Sciatic nerve (tissue), 2 donors: ENCODE measurements at regions not wholly inside any gene's neighbourhood (a gene's known extent, or its start where the extent isn't known, plus 50 kb on each side); places are given as distances from the start of the nearest gene placed in this dataset.

Experiments used
- ATAC-seq: fragments of 200-7000 bp; cut with Tn5 transposase; one replicate; pipeline ENCODE4 v1.9.1; 2020; ENCODE audit warnings: mild to moderate bottlenecking, moderate library complexity
- DNase-seq: peaks from one replicate; pipeline ENCODE4 v3.0.0-alpha.2; 2020; ENCODE audit warnings: low spot score
- intact Hi-C: fragments of 100-400 bp; cut with DNase I; formaldehyde crosslinking; loops from one replicate; pipeline ENCODE4 v1.14.2; 2022
- donor health status: DM: no; HTN: no; CAD: no.
- donor health status: DM: no; HTN: no; CAD: no.

DNA sequence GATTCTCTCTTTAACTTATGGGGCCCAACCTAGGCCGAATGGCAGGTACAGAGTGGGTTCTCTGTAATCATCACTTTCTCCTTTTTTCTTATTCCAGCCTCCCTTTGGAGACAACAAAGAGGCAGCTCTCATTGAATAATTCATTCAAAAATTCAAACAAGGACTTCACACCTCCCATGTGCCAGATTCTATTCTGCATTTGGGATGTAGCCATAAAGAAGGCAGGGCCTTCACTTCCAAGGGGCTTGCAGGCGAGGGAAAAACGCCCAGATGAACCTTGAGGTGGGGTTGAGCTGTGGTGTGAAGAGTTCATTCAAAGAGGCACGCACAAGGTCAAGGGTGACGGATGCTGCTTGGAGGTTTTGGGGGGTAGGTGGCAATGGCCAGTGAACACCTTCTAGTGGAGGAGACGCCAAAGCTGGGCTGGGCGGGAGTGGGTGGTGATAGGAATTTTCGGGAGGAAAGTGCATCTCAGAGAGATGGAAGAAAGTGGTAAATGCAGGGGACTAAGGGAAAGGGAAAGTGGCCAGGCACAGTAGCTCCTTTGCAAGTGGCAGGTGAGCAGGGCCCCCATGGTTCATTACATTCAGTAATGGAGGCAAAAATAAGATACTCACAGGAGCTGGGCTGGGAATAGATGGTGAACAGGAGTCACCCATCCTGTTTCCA lies 499.6 kb downstream of the MIAT start:
- intact Hi-C loops = no loop called here
- no peak for DNase-seq

GRCh38 chr22:27157666-27158370 lies 500.4 kb downstream of the MIAT start:
- ATAC-seq (no peak), DNase-seq (no peak)
- intact Hi-C loops = no loop called here

More for the DNA sequence above, 499.6 kb downstream of the MIAT start:
- ATAC-seq = no peak

DNA sequence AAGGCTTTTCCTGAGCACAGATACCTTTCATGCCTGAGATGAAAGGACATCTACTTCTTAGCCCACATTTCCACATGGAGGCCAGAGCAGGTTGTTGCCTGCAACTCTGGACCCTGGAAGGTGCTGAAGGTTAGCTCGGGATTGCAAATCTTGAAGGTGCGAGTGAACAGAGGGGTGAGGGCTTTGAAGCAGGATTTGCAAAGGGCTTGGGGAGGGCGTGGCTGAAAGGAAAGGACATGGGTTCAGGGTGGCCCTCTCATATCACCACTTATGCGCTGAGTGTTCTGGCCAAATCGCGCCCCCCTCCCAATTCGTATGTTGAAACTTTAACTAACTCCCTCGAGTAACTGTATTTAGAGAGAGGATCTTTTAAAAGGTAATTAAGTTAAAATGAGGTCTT lies 501.6 kb downstream of the MIAT start:
- intact Hi-C loops = no loop called here
- DNase-seq = no peak
- no peak for ATAC-seq

DNA sequence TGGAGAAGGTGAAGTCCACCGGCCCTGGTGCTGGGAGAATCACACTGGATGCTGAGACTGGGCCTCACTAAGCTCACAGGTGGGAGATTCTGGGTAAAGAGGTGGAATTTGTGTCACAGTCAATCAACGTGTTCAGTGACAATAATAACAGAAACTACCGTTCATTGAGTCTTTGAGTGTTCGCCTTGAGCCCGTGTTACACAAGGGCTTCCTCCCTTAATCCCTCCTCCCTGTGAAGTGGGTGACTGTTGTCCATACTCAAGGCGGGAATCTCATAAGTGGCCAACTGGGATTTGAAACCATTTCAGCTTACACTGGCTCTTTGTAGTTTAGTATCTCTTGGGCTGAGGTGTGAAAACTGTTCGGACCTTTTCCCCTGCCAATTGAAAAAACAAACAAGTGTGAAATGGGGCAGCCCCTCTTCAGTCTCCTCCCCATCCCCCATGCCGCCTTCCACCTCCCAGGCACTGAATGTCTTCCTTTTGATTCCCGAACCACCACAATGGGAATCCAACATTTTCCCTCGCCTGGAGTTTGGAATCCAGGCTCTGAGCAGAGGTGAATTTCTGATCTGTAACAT lies 502.4 kb downstream of the MIAT start:
- ATAC-seq = no peak
- no peak for DNase-seq
- intact Hi-C loops = no loop called here

GRCh38 chr22:27163162-27164137 lies 506.1 kb downstream of the MIAT start:
- intact Hi-C loops = no loop called here

DNA sequence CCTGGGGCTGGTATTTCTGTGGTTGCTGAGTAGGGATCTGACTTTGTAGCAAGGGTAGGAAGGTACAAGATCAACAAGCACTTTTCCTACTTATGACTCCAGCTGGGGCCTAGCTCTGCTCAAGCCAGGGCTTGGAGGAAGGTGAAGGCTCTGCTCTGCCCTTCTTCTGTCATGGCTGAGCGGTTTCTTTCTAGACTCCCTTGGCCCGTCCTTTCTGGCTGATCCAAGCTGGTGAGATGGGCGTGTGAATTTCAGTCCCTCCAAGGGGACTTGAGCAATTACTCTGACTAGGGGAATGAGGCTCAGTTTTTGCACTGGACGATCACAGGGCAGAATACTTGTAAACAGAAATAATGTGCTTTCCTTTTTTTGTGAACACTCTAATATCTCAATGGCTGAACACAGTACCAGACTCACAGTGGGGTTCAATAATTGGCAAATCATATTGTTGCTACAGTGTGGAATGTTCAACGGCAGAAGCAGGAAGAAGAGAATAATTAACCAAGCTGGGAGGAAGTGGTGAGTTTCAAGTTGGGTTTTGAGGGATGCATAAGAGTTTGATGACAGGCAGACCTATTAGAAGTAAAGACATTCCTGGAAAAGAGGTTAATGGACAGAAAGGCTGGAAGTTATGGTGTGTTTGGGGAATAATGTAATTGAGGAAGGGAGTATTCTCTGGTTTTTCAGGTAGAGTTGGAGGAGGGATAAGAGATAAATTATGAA lies 507.6 kb downstream of the MIAT start:
- DNase-seq (no peak), ATAC-seq (no peak)
- intact Hi-C loops = no loop called here

More at GRCh38 chr22:27163162-27164137, 506.1 kb downstream of the MIAT start:
- DNase-seq (no peak), ATAC-seq (no peak)

DNA sequence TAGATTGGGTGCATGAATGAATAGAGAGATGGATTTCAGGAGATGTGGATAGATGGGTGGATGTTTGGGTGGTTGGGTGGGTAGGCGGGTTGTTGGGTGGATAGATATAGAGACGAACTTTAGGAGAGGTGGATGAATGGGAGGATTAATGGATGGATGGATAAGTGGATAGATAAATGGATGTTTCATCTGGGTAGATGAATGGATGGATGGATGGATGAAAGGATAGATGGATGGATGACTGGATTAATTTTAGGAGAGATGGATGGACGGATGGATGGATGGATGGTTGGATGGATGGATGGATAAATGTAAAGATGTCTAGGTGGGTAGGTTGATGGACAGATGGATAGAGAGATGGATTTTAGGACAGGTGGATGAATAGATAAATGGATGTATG lies 511.3 kb downstream of the MIAT start:
- ATAC-seq (no peak), DNase-seq (no peak)
- intact Hi-C loops = no loop called here

GRCh38 chr22:27170491-27170890 lies 513.1 kb downstream of the MIAT start:
- ATAC-seq (peak; percentile 86), DNase-seq (no peak)
- intact Hi-C loops = no loop called here

- DNase-seq = no peak
- intact Hi-C loops = no loop called here
These were observed 513.8 kb downstream of the MIAT start for GRCh38 chr22:27171212-27171611.

DNA sequence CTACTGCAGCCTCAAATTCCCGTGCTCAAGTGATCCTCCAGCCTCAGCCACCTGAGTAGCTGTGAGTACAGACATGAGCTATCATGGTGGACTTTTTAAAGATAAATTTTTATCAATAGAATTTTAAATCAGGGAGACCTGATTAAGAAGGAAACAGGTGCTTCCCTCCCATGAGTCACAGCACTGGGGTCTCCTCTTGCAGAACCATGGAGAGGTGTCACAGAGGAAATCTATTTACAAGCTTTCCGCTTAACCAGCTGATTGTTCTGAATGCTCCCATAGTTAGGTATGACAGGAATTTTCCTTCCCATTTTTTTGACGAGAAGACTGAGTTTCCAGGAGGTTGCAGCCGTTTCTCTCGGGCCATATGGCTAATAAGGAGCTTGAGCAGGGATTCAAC lies 516.1 kb downstream of the MIAT start:
- ATAC-seq (no peak), DNase-seq (no peak)
- intact Hi-C loops = no loop called here

More at GRCh38 chr22:27171212-27171611, 513.8 kb downstream of the MIAT start:
- no peak for ATAC-seq

DNA sequence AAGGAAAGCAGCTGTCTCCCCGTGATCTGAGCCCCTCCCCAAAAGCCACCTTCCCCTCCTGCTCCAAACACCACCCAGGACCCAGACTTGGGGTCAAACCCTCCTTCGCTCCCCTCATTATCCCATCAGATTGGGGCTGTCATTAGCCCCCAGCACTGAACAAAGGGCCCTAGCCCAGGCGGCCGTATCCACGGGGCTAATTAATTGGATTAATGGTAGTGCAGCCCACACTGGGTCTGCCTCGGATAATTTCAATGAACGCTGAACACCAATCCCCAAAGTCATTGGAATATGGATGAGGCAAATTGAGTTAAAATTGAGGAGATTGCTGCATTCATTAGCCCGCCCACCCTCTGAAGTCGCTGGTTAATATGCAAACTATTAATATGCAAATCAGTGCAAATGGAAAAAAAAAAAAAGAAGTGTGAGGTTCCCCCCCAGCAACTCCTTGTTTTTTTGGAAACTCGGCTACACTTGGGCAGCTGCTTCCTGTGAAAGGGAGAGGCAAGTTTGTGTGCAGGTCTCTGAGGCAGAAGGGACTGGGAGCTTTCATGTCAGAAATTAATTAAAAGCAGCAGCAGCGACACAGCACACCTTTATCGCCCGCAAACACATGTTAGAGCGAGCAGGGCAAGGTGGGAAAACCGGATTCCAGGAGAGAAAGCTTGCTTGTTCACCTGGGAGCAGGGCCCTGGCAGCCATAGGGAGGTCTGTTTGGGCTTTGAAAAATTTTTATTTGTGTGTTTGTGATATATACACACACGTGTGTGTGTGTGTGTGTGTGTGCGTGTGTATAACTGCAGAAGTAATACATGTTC lies 517.8 kb downstream of the MIAT start:
- intact Hi-C loops = no loop called here
- DNase-seq = no peak
- no peak for ATAC-seq

DNA sequence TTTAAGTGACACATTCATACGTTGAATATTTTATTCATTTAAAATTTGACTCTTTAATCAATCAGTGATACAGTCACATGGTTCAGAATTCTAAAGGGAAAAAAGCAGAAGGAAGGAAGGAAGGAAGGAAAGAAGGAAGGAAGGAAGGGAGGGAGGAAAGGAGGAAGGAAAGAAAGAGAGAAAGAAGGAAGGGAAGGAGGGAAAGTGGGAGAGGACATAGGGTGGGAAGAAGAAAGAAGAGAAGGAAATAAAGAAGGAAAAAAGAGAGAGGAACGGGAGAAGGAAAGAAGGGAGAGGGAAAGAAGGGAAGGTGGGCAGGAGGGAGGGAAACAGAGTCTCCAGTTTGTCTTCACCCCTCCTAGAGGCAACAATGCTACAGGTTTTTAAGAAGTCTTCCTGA lies 518.6 kb downstream of the MIAT start:
- intact Hi-C loops = no loop called here
- ATAC-seq (no peak), DNase-seq (no peak)

DNA sequence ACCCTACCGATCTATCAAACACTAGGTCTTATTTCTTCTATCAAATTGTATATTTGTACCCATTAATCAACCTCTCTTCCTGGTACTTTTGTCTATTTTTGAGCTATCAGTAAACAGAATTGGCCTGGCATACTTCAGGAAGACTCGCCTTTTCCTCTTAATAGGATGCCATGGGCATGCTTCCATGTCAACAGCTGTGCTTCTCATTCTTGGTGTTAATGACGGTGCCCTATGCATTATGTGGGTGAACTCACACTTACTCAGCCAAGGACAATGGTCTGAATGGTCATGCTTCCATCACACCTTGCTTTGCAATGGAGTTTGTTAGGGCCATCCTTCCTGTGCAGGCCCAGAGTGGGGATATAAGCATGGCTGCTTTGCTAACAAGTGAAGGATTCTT lies 521.8 kb downstream of the MIAT start:
- intact Hi-C loops = no loop called here
- no peak for DNase-seq
- no peak for ATAC-seq

DNA sequence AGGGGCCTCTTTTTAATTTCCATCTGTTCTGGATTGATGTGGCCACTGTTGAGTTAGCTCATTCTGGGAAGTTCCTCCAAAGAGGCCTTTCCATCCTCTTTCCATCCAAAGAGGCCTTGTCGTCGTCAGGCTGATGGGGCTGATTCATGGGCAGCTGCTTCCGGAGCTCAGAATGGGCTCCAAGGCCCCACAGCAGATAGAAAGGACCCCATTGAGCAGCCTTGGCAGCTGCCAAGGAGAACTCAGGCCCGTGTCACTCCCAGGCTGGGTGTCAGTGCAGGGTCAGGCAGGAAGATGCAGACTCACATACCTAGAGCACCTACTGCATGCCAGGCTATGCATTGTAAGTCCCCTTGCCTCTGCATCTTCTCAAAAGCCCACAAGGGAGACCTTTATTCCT lies 524.1 kb downstream of the MIAT start:
- intact Hi-C loops = no loop called here
- DNase-seq (no peak), ATAC-seq (no peak)

DNA sequence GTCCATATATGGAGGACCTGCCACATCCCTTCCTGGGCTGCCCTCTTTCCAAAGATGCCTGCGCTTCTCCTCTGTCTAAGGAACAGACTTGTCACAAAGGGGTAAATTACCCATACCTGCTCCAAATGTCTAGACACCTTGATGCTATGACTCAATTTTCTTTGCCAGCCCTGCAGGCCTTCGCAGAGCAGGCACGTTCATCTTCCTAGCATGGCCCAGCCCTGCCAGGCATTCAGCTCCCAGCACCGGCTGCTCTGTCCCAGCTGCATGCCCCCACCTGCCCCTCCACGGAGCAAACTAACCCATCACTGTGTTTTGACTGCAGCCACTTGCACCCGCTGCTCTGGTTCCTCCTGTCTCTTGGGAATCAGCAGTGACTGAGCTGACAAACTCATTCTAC lies 526.1 kb downstream of the MIAT start:
- DNase-seq (no peak), ATAC-seq (no peak)
- intact Hi-C loops = no loop called here

DNA sequence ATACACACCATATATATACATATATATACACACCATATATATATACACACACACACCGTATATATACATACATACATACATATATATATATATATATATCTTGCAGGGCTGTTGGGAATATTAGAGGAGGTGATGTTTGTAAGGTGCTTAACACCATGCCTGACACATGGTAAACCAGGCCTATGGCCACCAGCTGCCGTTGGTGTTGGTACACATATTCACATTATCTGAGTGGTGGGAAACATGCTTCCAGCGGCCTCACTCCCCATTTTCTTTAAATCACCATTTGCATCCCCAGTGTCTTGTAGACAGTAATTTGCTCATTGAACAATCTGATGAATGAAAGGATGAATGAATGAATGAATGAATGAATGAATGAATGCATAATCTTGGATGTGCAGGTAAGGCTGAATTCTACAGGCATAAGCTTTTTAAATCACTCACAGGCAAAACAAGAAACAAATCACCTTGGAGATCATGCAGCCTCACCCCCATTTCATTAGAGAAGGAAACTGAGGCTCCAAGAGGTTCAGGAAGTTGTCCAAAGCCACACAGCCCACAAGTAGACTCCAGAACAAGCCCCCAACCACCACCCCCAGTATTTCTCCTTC lies 527.8 kb downstream of the MIAT start:
- ATAC-seq = no peak
- intact Hi-C loops = no loop called here
- DNase-seq = no peak

DNA sequence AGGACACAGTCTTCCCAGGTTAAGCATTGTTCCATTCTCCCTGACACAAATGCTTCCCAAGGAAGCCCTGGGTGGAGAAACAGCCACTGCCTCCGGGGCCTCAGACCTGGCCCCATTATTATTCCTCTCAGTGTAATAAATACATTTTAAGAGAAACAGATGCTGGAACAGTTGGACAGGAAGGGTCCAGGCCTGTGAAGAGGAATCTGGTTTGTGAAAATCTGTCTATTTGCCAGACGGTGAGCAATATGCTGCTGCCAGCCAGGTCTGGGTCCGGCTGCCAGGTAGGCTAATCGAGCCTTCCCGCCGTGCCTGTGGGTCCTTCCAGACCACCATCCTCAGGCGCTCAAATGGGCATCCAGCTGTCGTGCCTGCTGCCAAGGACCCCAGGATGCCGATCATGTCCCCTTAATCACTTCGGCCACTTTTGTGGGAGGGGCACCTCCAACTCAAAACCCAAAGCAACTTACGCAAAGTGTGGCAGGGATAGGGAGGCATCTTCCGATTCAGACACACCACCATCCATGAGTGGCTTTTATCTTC lies 528.4 kb downstream of the MIAT start:
- ATAC-seq (no peak), DNase-seq (no peak)
- intact Hi-C loops = no loop called here
